Uterus (tissue), 2 donors: ENCODE measurements at regions not wholly inside any gene's neighbourhood (a gene's known extent, or its start where the extent isn't known, plus 50 kb on each side); places are given as distances from the start of the nearest gene placed in this dataset.

Source experiments
- POLR2A ChIP-seq, 2 donors: fragments of 450-650 bp; IDR thresholded peaks; one replicate each; pipeline ENCODE4 v1.6.1; 2016; ENCODE audit warnings: antibody characterized with exemption in 2 of 2, mild to moderate bottlenecking in 1 of 2, moderate library complexity in 1 of 2
- TF ChIP-seq, protein P1 (sequence below), 4 experiments: fragments of 200-600 bp in 2 of 4; fragments of 450-650 bp in 2 of 4; sonication (generic) in 2 of 4; IDR thresholded peaks; one replicate each; pipeline ENCODE4 v1.5.1; 2016 to 2019; ENCODE audit warnings: antibody characterized with exemption in 4 of 4, mild to moderate bottlenecking in 2 of 4, moderate library complexity in 1 of 4

DNA sequence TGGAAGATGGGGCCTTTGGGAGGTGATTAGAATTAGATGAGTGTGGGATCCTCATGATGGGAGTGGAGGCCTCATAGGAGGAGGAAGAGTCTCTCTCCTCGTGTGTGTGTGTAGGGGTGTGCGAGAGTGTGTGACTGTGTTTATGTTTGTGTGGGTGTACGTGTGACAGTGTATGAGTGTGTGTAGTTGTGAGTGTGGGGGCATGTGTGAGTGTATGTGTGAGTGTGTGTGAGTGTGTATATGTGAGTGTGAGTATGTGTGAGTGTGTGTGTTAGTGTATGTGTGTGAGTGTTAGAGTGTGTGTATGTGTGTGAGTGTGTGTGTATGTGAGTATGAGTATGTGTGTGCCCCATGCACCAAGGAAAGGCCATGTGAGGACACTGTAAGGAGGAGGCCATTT, 68.2 kb upstream of the SMIM15 start:
- TF ChIP-seq, protein P1, sequence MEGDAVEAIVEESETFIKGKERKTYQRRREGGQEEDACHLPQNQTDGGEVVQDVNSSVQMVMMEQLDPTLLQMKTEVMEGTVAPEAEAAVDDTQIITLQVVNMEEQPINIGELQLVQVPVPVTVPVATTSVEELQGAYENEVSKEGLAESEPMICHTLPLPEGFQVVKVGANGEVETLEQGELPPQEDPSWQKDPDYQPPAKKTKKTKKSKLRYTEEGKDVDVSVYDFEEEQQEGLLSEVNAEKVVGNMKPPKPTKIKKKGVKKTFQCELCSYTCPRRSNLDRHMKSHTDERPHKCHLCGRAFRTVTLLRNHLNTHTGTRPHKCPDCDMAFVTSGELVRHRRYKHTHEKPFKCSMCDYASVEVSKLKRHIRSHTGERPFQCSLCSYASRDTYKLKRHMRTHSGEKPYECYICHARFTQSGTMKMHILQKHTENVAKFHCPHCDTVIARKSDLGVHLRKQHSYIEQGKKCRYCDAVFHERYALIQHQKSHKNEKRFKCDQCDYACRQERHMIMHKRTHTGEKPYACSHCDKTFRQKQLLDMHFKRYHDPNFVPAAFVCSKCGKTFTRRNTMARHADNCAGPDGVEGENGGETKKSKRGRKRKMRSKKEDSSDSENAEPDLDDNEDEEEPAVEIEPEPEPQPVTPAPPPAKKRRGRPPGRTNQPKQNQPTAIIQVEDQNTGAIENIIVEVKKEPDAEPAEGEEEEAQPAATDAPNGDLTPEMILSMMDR (IDR thresholded peaks at IDR 0.05): no peak
- TF ChIP-seq POLR2A (IDR thresholded peaks at IDR 0.05): no peak
